OCI-LY3 (cell line): ENCODE measurements at regions not wholly inside any gene's neighbourhood (a gene's known extent, or its start where the extent isn't known, plus 50 kb on each side); places are given as distances from the start of the nearest gene placed in this dataset.
"Not testable (repeated sequence)": the region's sequence is repeated elsewhere in the genome, so short reads cannot be mapped to it uniquely, and the experiment has no call there.

ENCODE experiments used
- EZH2phosphoT487 ChIP-seq: fragments of 200-600 bp; shearing (Covaris generic); IDR thresholded peaks from 2 replicates; pipeline ENCODE4 v1.6.1; 2018; ENCODE audit warnings: antibody characterized with exemption, mixed run types, low read depth
- TF ChIP-seq, protein P1 (sequence below): fragments of 200-600, 300-600 bp; sonication (generic); IDR thresholded peaks from 2 replicates; pipeline ENCODE4 v1.5.1; 2014; ENCODE audit warnings: antibody characterized with exemption, low read length, low read depth

DNA sequence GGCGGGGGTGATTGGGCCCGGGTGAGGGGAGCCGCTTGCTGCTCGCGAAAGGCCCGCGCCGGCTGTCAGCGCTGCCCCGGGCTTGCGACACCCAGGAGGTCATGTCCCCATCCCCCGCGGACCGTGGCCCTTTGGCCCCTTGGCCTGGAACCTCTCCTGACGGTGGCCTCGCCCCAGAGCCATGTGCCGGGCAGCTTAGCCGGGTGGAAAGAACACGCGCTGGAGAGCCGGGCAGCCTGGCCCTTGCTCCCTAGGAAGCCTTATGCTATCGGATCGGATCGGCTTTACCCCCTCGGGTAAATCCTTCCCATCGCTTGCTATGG, 55.4 kb upstream of the PLGLB1 start:
- TF ChIP-seq, protein P1, sequence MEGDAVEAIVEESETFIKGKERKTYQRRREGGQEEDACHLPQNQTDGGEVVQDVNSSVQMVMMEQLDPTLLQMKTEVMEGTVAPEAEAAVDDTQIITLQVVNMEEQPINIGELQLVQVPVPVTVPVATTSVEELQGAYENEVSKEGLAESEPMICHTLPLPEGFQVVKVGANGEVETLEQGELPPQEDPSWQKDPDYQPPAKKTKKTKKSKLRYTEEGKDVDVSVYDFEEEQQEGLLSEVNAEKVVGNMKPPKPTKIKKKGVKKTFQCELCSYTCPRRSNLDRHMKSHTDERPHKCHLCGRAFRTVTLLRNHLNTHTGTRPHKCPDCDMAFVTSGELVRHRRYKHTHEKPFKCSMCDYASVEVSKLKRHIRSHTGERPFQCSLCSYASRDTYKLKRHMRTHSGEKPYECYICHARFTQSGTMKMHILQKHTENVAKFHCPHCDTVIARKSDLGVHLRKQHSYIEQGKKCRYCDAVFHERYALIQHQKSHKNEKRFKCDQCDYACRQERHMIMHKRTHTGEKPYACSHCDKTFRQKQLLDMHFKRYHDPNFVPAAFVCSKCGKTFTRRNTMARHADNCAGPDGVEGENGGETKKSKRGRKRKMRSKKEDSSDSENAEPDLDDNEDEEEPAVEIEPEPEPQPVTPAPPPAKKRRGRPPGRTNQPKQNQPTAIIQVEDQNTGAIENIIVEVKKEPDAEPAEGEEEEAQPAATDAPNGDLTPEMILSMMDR, result not testable (repeated sequence)
- not testable (repeated sequence) for TF ChIP-seq EZH2phosphoT487
